CD1c-positive myeloid dendritic cell (primary cell): ENCODE measurements at regions not wholly inside any gene's neighbourhood (a gene's known extent, or its start where the extent isn't known, plus 50 kb on each side); places are given as distances from the start of the nearest gene placed in this dataset.

Experiments used
- DNase-seq: peaks from one replicate; pipeline ENCODE4 v3.0.0-alpha.2; 2016; ENCODE audit errors: extremely low spot score

GRCh38 chr3:154976072-154976983 is 103.8 kb upstream of the MME start:
- no peak for DNase-seq

GRCh38 chr3:154973851-154974250 is 106.3 kb upstream of the MME start:
- DNase-seq = no peak

- DNase-seq = no peak
Observed at GRCh38 chr3:154972951-154973350, 107.2 kb upstream of the MME start.

GRCh38 chr3:154971771-154972326 is 108.3 kb upstream of the MME start:
- DNase-seq = peak; percentile 13

GRCh38 chr3:154971341-154971740 is 108.8 kb upstream of the MME start:
- no peak for DNase-seq

- peak; percentile 15 for DNase-seq
Observed at GRCh38 chr3:154970797-154971196, 109.3 kb upstream of the MME start.

- no peak for DNase-seq
Observed at GRCh38 chr3:154969366-154969765, 110.8 kb upstream of the MME start.

GRCh38 chr3:154967090-154967489 is 113.0 kb upstream of the MME start:
- no peak for DNase-seq

GRCh38 chr3:154956815-154957214 is 123.3 kb upstream of the MME start:
- no peak for DNase-seq

- no peak for DNase-seq
Observed at GRCh38 chr3:154955907-154956533, 124.1 kb upstream of the MME start.

GRCh38 chr3:154954757-154955156 is 125.4 kb upstream of the MME start:
- peak; percentile 25 for DNase-seq

- no peak for DNase-seq
Observed at GRCh38 chr3:154953538-154953937, 126.6 kb upstream of the MME start.

GRCh38 chr3:154952553-154952952 is 127.6 kb upstream of the MME start:
- no peak for DNase-seq

- no peak for DNase-seq
Observed at GRCh38 chr3:154943981-154944380, 136.1 kb upstream of the MME start.

- no peak for DNase-seq
Observed at GRCh38 chr3:154942827-154943226, 137.3 kb upstream of the MME start.

GRCh38 chr3:154936196-154936595 is 143.9 kb upstream of the MME start:
- no peak for DNase-seq

- no peak for DNase-seq
Observed at GRCh38 chr3:154933581-154933980, 146.5 kb upstream of the MME start.

- DNase-seq = no peak
Observed at GRCh38 chr3:154932633-154933032, 147.5 kb upstream of the MME start.

- DNase-seq = no peak
Observed at GRCh38 chr3:154931484-154931883, 148.6 kb upstream of the MME start.

GRCh38 chr3:154926721-154927120 is 153.4 kb upstream of the MME start:
- no peak for DNase-seq

- DNase-seq = no peak
Observed at GRCh38 chr3:154921351-154921750, 158.8 kb upstream of the MME start.

GRCh38 chr3:154919226-154919625 is 160.9 kb upstream of the MME start:
- DNase-seq = no peak

GRCh38 chr3:154904328-154904727 is 175.8 kb upstream of the MME start:
- peak; percentile 3 for DNase-seq
